Body of pancreas (tissue), 4 donors: ENCODE measurements at regions not wholly inside any gene's neighbourhood (a gene's known extent, or its start where the extent isn't known, plus 50 kb on each side); places are given as distances from the start of the nearest gene placed in this dataset.

Source experiments
- ATAC-seq: fragments of 150-250 bp; one replicate; pipeline ENCODE4 v1.9.1; 2016
- DNase-seq, 4 donors: peaks; one replicate each; pipeline ENCODE4 v3.0.0-alpha.2; 2019
- H3K27ac ChIP-seq, 4 donors: fragments of 200-600 bp; sonication (generic); 1 replicate in 3 of 4; 2 replicates in 1 of 4; pipeline versions ENCODE4 v1.5.1 to v1.6.1; 2016 to 2019; ENCODE audit warnings: mild to moderate bottlenecking in 1 of 4, mixed read lengths in 1 of 4, moderate library complexity in 1 of 4
- H3K27me3 ChIP-seq, 2 donors: fragments of 200-600 bp; sonication (generic); one replicate each; pipeline ENCODE4 v1.6.0; 2016; ENCODE audit warnings: mild to moderate bottlenecking in 1 of 2
- H3K36me3 ChIP-seq, 2 donors: fragments of 200-600 bp; sonication (generic); replicated peaks in 1 of 2; 2 replicates each; pipeline ENCODE4 v1.5.1; 2016; ENCODE audit warnings: low read depth in 2 of 2; ENCODE audit not compliant: insufficient read depth in 1 of 2
- H3K4me1 ChIP-seq: fragments of 200-600 bp; sonication (generic); one replicate; pipeline ENCODE4 v1.6.0; 2016
- H3K4me3 ChIP-seq, 2 donors: fragments of 200-600 bp; sonication (generic); 1 replicate in 1 of 2; 2 replicates in 1 of 2; pipeline ENCODE4 v1.5.1; 2016 to 2019
- H3K9me3 ChIP-seq, 3 donors: fragments of 200-600 bp; sonication (generic); 1 replicate in 2 of 3; 2 replicates in 1 of 3; pipeline ENCODE4 v1.5.1; 2016
- CTCF ChIP-seq, 7 experiments: fragments of 450-650 bp in 4 of 7; fragments of 200-600 bp in 3 of 7; sonication (generic) in 3 of 7; IDR thresholded peaks; one replicate each; pipeline ENCODE4 v1.5.1; 2016 to 2019; ENCODE audit warnings: antibody characterized with exemption in 7 of 7
- POLR2A ChIP-seq, 3 donors: fragments of 450-650 bp; IDR thresholded peaks; one replicate each; pipeline ENCODE4 v1.6.1; 2016; ENCODE audit warnings: antibody characterized with exemption in 3 of 3, mild to moderate bottlenecking in 2 of 3
- WGBS, 2 donors: methylation state at CpG; one replicate each; pipeline ENCODE4 v1.1.5; 2017; 5-methylcytosine and 5-hydroxymethylcytosine counted together
- intact Hi-C: fragments of 100-400 bp; cut with DNase I; formaldehyde crosslinking; loops from one replicate; pipeline ENCODE4 v1.15.1; 2023

- intact Hi-C loops = no loop called here
- TF ChIP-seq CTCF (IDR thresholded peaks at IDR 0.05) = no peak
- no peak for TF ChIP-seq POLR2A (IDR thresholded peaks at IDR 0.05)
- Histone ChIP-seq H3K27ac (no peak overlapping the region), H3K9me3 (no peaks in the 10 kb centered on the region), H3K27me3 (no peaks in the 10 kb centered on the region), H3K4me3 (no peak overlapping the region), H3K4me1 (peaks cover 17% of the 10 kb centered on the region), H3K36me3 (no peaks in the 10 kb centered on the region)
- ATAC-seq = no peak
- no peak for DNase-seq
- WGBS, 2 donors = 91 to 100% methylated on average over 1 of the region's 1 CpG
Observed at GRCh38 chrX:96405842-96406241, 278.8 kb upstream of the DIAPH2 start.

DNA sequence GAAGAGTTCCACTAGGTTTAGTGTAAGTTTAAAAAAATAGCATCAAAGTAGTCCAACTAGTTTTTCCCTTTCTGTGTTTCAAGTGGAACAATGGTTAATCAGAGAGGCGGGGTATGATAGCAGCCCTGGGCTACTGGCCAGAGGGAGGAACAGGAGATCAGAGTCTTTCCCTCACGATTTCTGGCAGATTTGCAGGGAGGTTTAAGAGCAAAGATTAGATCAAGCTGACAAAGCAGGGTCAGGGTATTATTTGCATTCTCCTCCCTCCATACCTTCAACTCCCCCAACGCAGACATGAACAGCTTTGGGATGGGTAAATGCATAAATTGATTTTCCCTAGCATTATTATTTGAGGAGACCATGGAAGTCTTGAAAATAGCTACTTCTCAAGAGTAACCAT is 277.6 kb upstream of the DIAPH2 start:
- H3K4me1 ChIP-seq = peaks cover 17% of the 10 kb centered on the region
- WGBS, 2 donors = 19 to 28% methylated on average over 3 of the region's 3 CpGs
- H3K27ac ChIP-seq = no peak overlapping the region
- no peaks in the 10 kb centered on the region for H3K27me3 ChIP-seq
- TF ChIP-seq CTCF (IDR thresholded peaks at IDR 0.05) = no peak
- H3K4me3 ChIP-seq = no peak overlapping the region
- no peaks in the 10 kb centered on the region for H3K9me3 ChIP-seq
- DNase-seq (peak in 2 of 4 donors; percentile 3 to 16), ATAC-seq (no peak)
- no peaks in the 10 kb centered on the region for H3K36me3 ChIP-seq
- intact Hi-C loops = no loop called here

GRCh38 chrX:96407501-96407900 is 277.1 kb upstream of the DIAPH2 start:
- Histone ChIP-seq H3K4me1 (peaks cover 17% of the 10 kb centered on the region), H3K9me3 (no peaks in the 10 kb centered on the region), H3K4me3 (no peak overlapping the region), H3K27me3 (no peaks in the 10 kb centered on the region), H3K27ac (no peak overlapping the region), H3K36me3 (no peaks in the 10 kb centered on the region)
- ATAC-seq (peak; percentile 62), DNase-seq (peak in 3 of 4 donors; percentile 9 to 30 (median 11))
- intact Hi-C loops = no loop called here
- 59 to 70% methylated on average over 2 of the region's 2 CpGs for WGBS, 2 donors
- no peak for TF ChIP-seq POLR2A (IDR thresholded peaks at IDR 0.05)
- TF ChIP-seq CTCF (IDR thresholded peaks at IDR 0.05) = no peak

DNA sequence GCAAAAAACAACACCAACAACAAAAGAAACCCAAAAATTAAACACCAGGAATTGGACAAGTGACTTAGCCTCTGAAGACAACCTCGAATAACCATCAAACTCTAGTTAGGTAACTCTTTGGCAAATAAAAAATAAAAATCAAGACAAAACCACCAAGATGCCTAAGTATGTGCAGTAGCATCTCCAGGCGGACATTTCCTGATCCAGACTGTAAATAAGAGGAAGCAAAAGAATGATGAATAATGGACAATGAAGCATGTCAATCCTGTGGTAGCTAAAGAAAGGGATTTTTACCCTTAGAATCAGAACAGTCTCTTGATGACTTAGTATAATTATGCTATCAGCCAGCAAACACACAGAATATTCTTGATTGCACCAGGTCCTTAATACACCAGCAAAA is 276.7 kb upstream of the DIAPH2 start:
- no peak for TF ChIP-seq CTCF (IDR thresholded peaks at IDR 0.05)
- no peak for TF ChIP-seq POLR2A (IDR thresholded peaks at IDR 0.05)
- H3K4me1 ChIP-seq = peaks cover 17% of the 10 kb centered on the region
- no peaks in the 10 kb centered on the region for H3K9me3 ChIP-seq
- intact Hi-C loops = no loop called here
- ATAC-seq (no peak), DNase-seq (no peak)
- no peaks in the 10 kb centered on the region for H3K36me3 ChIP-seq
- no peak overlapping the region for H3K27ac ChIP-seq
- 66 to 72% methylated on average over 2 of the region's 2 CpGs for WGBS, 2 donors
- H3K4me3 ChIP-seq = no peak overlapping the region
- H3K27me3 ChIP-seq = no peaks in the 10 kb centered on the region

DNA sequence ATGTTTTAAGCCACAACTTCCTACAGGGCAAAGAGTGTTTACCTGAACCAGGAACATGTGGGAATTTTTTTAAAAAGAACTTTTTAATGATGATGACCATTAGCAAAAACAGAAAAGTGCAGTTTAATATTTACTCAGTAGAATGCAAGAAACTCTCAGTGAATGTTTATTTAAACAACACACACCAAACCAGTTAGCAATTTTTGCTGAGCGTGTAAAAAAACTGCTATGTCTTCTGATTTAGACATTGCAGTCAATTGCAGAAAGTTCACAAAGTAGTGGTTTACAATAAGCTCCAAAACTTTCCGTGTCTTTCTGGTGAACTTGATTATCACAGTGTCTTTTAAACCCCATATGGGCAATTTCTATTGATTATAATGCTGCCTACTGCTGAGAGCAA is 273.7 kb upstream of the DIAPH2 start:
- no peak overlapping the region for H3K4me3 ChIP-seq
- no peak overlapping the region for H3K27ac ChIP-seq
- H3K27me3 ChIP-seq = no peaks in the 10 kb centered on the region
- H3K9me3 ChIP-seq = no peaks in the 10 kb centered on the region
- TF ChIP-seq CTCF (IDR thresholded peaks at IDR 0.05) = no peak
- TF ChIP-seq POLR2A (IDR thresholded peaks at IDR 0.05) = no peak
- no peak for ATAC-seq
- peaks cover 17% of the 10 kb centered on the region for H3K4me1 ChIP-seq
- no peaks in the 10 kb centered on the region for H3K36me3 ChIP-seq
- WGBS, 2 donors = 57 to 66% methylated on average over 2 of the region's 2 CpGs
- intact Hi-C loops = no loop called here
- no peak for DNase-seq
